WERI-Rb-1 (cell line): ENCODE measurements at regions not wholly inside any gene's neighbourhood (a gene's known extent, or its start where the extent isn't known, plus 50 kb on each side); places are given as distances from the start of the nearest gene placed in this dataset.

Experiments used
- DNase-seq: peaks from one replicate; pipeline ENCODE4 v3.0.0-alpha.2; 2020
- H3K27ac ChIP-seq: fragments of 250-450 bp; sonication (Bioruptor Pico); 2 replicates; pipeline ENCODE4 v1.5.1; 2020; ENCODE audit warnings: mild to moderate bottlenecking, moderate library complexity
- H3K27me3 ChIP-seq: fragments of 250-450 bp; sonication (Bioruptor Pico); 2 replicates; pipeline ENCODE4 v1.5.1; 2021; ENCODE audit warnings: mild to moderate bottlenecking, low read depth, moderate library complexity; ENCODE audit not compliant: insufficient read depth, severe bottlenecking
- H3K36me3 ChIP-seq: fragments of 250-450 bp; sonication (Bioruptor Pico); 2 replicates; pipeline ENCODE4 v1.5.1; 2020; ENCODE audit warnings: mild to moderate bottlenecking, moderate library complexity
- H3K4me3 ChIP-seq: 2 replicates; pipeline ENCODE4 v1.5.1; 2011; ENCODE audit warnings: low read depth, mild to moderate bottlenecking, control low read depth, low read length
- H3K9me3 ChIP-seq: fragments of 250-450 bp; sonication (Bioruptor Pico); 2 replicates; pipeline ENCODE4 v1.5.1; 2021; ENCODE audit warnings: mild to moderate bottlenecking, moderate library complexity; ENCODE audit not compliant: severe bottlenecking
- TF ChIP-seq, protein P1 (sequence below): IDR thresholded peaks from 2 replicates; pipeline ENCODE4 v1.5.1; 2011; ENCODE audit warnings: low read depth, mild to moderate bottlenecking, control low read depth, inconsistent platforms, low read length

DNA sequence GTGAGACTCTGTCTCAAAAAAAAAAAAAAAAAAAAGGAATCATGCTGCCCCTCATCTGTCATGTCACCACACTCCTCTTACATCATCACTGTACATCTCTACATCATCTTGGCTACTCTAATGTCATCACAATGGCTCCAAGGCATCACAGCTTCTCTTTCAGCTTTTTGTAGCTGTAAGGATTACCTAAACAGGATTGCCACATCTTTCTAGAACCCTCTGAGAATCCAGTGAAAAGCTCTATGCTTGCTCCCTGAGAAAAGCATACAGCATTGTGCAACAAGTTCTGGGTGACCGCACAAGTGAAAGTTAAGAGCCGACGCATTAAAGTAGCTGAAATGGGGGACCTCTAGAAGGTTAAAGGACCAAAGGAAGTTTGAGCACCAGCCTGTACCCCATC, 272.5 kb downstream of the C12orf50 start:
- TF ChIP-seq, protein P1, sequence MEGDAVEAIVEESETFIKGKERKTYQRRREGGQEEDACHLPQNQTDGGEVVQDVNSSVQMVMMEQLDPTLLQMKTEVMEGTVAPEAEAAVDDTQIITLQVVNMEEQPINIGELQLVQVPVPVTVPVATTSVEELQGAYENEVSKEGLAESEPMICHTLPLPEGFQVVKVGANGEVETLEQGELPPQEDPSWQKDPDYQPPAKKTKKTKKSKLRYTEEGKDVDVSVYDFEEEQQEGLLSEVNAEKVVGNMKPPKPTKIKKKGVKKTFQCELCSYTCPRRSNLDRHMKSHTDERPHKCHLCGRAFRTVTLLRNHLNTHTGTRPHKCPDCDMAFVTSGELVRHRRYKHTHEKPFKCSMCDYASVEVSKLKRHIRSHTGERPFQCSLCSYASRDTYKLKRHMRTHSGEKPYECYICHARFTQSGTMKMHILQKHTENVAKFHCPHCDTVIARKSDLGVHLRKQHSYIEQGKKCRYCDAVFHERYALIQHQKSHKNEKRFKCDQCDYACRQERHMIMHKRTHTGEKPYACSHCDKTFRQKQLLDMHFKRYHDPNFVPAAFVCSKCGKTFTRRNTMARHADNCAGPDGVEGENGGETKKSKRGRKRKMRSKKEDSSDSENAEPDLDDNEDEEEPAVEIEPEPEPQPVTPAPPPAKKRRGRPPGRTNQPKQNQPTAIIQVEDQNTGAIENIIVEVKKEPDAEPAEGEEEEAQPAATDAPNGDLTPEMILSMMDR: no peak
- Histone ChIP-seq H3K9me3 (no peaks in the 10 kb centered on the region), H3K36me3 (no peaks in the 10 kb centered on the region), H3K4me3 (no peak overlapping the region), H3K27me3 (no peaks in the 10 kb centered on the region), H3K27ac (no peak overlapping the region)
- no peak for DNase-seq

DNA sequence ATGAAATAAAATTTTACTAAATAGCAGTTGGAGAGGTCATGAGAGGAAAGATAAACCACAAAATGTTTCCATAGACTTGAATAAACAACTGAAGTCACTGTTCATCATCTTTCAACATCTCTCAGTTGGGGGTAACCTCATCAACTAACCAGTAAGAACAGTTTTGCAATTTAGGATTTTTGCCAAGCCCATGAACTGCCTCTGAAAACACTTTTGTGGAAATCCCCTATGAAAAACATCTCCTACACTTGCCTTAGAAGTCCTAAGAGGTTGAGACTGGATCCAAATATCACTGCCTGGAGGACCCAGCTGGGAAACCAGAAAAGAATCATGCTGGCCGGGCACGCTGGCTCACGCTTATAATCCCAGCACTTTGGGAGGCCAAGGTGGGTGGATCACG, 273.1 kb downstream of the C12orf50 start:
- Histone ChIP-seq H3K4me3 (no peak overlapping the region), H3K9me3 (no peaks in the 10 kb centered on the region), H3K27ac (no peak overlapping the region), H3K36me3 (no peaks in the 10 kb centered on the region), H3K27me3 (no peaks in the 10 kb centered on the region)
- no peak for DNase-seq
- TF ChIP-seq, protein P1: no peak

DNA sequence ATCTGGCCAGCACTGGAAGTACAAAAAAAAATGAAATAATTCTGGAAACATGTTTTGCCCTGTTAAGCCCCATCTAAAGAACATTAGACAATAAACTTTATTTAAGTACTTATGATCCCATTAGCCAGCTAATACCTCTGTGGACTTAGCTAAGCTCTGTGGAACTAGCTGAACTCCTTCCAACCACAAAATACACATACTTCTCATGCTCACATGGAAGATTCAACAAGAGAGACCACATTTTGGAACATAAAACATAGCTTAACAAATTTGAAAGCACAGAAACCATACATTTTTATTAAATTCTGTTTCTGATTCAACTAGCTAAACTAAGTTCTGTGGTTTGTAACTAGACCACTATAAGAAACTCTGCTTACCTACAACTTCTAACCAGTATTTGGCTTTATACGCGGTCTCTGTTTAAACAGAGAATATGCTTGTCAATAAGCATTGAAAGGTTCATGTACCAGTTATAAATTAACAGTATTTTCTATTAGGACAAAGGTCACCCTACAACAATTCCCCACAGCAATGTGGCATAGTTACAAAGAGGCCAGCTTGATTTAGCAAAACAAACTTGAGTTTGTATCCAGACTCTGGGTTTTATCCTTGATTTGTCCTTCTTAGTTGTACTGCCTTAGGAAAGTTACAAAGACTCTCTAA, 300.1 kb downstream of the C12orf50 start:
- no peak overlapping the region for H3K4me3 ChIP-seq
- TF ChIP-seq, protein P1: no peak
- no peak for DNase-seq
- no peak overlapping the region for H3K27ac ChIP-seq
- H3K27me3 ChIP-seq: no peaks in the 10 kb centered on the region
- H3K36me3 ChIP-seq: no peaks in the 10 kb centered on the region
- H3K9me3 ChIP-seq: no peaks in the 10 kb centered on the region

DNA sequence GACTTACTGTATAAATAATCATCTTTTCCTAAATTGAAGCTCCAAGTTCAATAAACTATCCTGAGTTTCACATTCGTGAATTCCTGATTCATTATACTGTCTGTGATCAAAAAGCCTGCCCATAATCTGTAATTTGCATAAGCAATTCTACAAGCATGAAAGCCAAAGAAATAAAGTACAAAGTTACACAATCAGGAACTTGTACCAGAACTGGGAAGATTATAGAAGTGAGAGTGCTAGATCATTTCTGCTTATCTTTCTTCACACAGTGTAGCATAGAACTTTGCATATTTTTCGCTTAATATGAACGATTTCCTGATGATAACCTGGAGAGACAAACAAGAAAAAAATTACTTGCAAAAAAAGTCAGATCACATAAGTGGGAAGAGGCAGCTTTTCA, 308.2 kb downstream of the C12orf50 start:
- Histone ChIP-seq H3K27ac (no peak overlapping the region), H3K4me3 (no peak overlapping the region), H3K9me3 (no peaks in the 10 kb centered on the region), H3K36me3 (no peaks in the 10 kb centered on the region), H3K27me3 (no peaks in the 10 kb centered on the region)
- TF ChIP-seq, protein P1: no peak
- DNase-seq: no peak

DNA sequence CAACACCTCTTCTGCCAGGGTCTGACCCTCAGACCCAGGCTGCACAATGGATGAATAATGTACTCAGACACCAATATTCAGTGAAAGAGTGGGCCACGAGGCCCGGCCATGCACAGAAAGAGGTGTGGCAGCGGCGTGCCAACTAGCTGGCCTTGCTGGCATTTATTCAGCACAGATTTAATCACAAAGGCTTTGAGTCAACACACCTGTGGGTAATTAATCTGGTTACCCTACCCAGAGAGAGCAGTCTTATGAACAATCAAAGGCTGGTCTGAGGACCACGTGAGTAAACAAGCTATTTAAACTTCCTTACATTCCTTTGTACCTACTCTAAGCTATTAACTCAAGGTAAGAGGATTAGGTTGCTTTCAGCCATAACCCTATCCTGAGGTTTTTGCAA, 324.8 kb downstream of the C12orf50 start:
- Histone ChIP-seq H3K9me3 (no peaks in the 10 kb centered on the region), H3K27ac (no peak overlapping the region), H3K36me3 (no peaks in the 10 kb centered on the region), H3K27me3 (no peaks in the 10 kb centered on the region), H3K4me3 (no peak overlapping the region)
- DNase-seq: no peak
- TF ChIP-seq, protein P1: no peak

DNA sequence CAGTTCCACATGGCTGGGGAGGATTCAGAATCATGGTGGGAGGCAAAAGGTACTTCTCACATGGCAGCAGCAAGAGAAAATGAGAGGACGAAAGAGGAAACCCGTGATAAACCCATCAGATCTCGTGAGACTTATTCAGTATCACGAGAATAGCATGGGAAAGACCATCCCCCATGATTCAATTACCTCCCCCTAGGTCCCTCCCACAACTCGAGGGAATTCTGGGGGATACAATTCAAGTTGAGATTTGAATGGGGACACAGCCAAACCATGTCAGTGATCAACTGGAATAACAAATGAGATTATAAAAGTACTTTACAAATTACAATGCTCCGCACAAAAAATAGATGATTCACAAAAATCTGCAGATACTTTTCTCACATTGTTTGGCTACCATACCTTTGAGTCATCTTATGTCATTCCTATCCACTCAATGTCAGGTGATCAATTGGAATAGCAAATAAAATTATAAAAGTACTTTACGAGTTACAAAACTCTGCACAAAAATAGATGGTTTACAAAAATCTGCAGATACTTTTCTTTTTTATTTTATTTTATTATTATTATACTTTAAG, 338.9 kb downstream of the C12orf50 start:
- Histone ChIP-seq H3K9me3 (no peaks in the 10 kb centered on the region), H3K27ac (no peak overlapping the region), H3K27me3 (no peaks in the 10 kb centered on the region), H3K4me3 (no peak overlapping the region), H3K36me3 (no peaks in the 10 kb centered on the region)
- DNase-seq: no peak
- TF ChIP-seq, protein P1: no peak
